ENCODE measurements at regions not wholly inside any gene's neighbourhood (a gene's known extent, or its start where the extent isn't known, plus 50 kb on each side); places are given as distances from the start of the nearest gene placed in this dataset.

- intact Hi-C loops (cut with micrococcal nuclease; ENCODE audit: unreplicated experiment): no loop called here
- H3K4me3 Mint-ChIP-seq (ENCODE audit: low read depth, unreplicated experiment): no peak overlapping the region
- no peak overlapping the region for H3K27ac Mint-ChIP-seq (ENCODE audit: unreplicated experiment)
- BruUV-seq (replicated peaks): no TSS peak
- H3K27me3 Mint-ChIP-seq (ENCODE audit: unreplicated experiment): no peaks in the 10 kb centered on the region
- H3K4me1 Mint-ChIP-seq (ENCODE audit: low read depth, unreplicated experiment): no peaks in the 10 kb centered on the region
- CTCF ChIA-PET: no interaction called here
- no peak for DNase-seq
- no peaks in the 10 kb centered on the region for H3K36me3 Mint-ChIP-seq (ENCODE audit: insufficient read depth, unreplicated experiment)
- TF ChIP-seq, protein P1, sequence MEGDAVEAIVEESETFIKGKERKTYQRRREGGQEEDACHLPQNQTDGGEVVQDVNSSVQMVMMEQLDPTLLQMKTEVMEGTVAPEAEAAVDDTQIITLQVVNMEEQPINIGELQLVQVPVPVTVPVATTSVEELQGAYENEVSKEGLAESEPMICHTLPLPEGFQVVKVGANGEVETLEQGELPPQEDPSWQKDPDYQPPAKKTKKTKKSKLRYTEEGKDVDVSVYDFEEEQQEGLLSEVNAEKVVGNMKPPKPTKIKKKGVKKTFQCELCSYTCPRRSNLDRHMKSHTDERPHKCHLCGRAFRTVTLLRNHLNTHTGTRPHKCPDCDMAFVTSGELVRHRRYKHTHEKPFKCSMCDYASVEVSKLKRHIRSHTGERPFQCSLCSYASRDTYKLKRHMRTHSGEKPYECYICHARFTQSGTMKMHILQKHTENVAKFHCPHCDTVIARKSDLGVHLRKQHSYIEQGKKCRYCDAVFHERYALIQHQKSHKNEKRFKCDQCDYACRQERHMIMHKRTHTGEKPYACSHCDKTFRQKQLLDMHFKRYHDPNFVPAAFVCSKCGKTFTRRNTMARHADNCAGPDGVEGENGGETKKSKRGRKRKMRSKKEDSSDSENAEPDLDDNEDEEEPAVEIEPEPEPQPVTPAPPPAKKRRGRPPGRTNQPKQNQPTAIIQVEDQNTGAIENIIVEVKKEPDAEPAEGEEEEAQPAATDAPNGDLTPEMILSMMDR (IDR thresholded peaks at IDR 0.05; ENCODE audit: unreplicated experiment): no peak
- H3K9me3 Mint-ChIP-seq (ENCODE audit: low read depth, unreplicated experiment): no peaks in the 10 kb centered on the region
These were observed 123.4 kb upstream of the RFC3 start for GRCh38 chr13:33694546-33694945.

DNA sequence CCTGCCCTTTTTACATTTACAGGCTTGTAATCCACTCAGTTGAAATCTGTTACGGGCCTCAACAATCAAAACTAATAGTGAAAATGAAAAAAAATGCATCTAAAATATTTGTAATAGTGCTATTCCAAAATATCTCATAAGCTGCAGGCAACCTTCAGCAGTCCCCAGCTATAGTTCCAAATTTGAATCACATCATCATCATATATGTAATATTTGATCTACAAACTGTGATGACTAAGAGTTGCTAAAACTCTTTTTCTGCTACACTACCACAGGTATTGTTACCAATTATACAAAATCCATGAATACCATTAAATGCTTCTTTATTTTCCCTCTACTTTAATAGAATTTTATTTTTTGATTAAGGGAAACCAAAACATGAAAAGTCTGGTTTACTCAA, 121.4 kb upstream of the RFC3 start:
- DNase-seq: no peak
- no TSS peak for BruUV-seq (replicated peaks)
- Mint-ChIP-seq H3K36me3 (ENCODE audit: insufficient read depth, unreplicated experiment) (no peaks in the 10 kb centered on the region), H3K4me1 (ENCODE audit: low read depth, unreplicated experiment) (no peaks in the 10 kb centered on the region), H3K27me3 (ENCODE audit: unreplicated experiment) (no peaks in the 10 kb centered on the region), H3K4me3 (ENCODE audit: low read depth, unreplicated experiment) (no peak overlapping the region), H3K9me3 (ENCODE audit: low read depth, unreplicated experiment) (no peaks in the 10 kb centered on the region), H3K27ac (ENCODE audit: unreplicated experiment) (no peak overlapping the region)
- CTCF ChIA-PET: no interaction called here
- TF ChIP-seq, protein P1 (IDR thresholded peaks at IDR 0.05; ENCODE audit: unreplicated experiment): no peak
- intact Hi-C loops (cut with micrococcal nuclease; ENCODE audit: unreplicated experiment): no loop called here

- BruUV-seq (replicated peaks): no TSS peak
- intact Hi-C loops (cut with micrococcal nuclease; ENCODE audit: unreplicated experiment): no loop called here
- no peaks in the 10 kb centered on the region for H3K9me3 Mint-ChIP-seq (ENCODE audit: low read depth, unreplicated experiment)
- TF ChIP-seq, protein P1 (IDR thresholded peaks at IDR 0.05; ENCODE audit: unreplicated experiment): no peak
- no peak for DNase-seq
- no peak overlapping the region for H3K4me3 Mint-ChIP-seq (ENCODE audit: low read depth, unreplicated experiment)
- CTCF ChIA-PET: no interaction called here
- no peak overlapping the region for H3K27ac Mint-ChIP-seq (ENCODE audit: unreplicated experiment)
- H3K27me3 Mint-ChIP-seq (ENCODE audit: unreplicated experiment): no peaks in the 10 kb centered on the region
- H3K36me3 Mint-ChIP-seq (ENCODE audit: insufficient read depth, unreplicated experiment): no peaks in the 10 kb centered on the region
- no peaks in the 10 kb centered on the region for H3K4me1 Mint-ChIP-seq (ENCODE audit: low read depth, unreplicated experiment)
These were observed 120.0 kb upstream of the RFC3 start for GRCh38 chr13:33697926-33698325.

DNA sequence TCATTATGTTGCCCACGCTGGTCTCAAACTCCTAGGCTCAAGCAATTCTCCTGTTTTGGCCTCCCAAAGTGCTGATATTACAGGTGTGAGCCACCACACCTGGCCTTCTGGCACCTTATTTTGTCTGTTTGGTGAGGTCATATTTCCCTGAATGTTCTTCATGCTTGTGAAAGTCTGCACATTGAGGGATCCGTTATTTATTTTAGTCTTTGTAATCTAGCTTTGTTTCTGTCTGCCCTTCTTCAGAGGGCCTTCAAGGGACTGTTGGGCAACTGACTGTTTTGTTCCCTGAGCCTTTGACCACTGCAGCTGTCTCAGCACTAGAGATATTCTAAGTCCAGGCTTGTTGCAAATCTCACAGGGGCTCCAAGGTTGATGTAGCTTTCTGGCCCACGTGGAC, 110.5 kb upstream of the RFC3 start:
- H3K4me3 Mint-ChIP-seq (ENCODE audit: low read depth, unreplicated experiment): no peak overlapping the region
- no peaks in the 10 kb centered on the region for H3K36me3 Mint-ChIP-seq (ENCODE audit: insufficient read depth, unreplicated experiment)
- no peak overlapping the region for H3K27ac Mint-ChIP-seq (ENCODE audit: unreplicated experiment)
- no TSS peak for BruUV-seq (replicated peaks)
- TF ChIP-seq, protein P1 (IDR thresholded peaks at IDR 0.05; ENCODE audit: unreplicated experiment): no peak
- intact Hi-C loops (cut with micrococcal nuclease; ENCODE audit: unreplicated experiment): no loop called here
- peaks cover 5% of the 10 kb centered on the region for H3K9me3 Mint-ChIP-seq (ENCODE audit: low read depth, unreplicated experiment)
- no peaks in the 10 kb centered on the region for H3K27me3 Mint-ChIP-seq (ENCODE audit: unreplicated experiment)
- DNase-seq: no peak
- no peaks in the 10 kb centered on the region for H3K4me1 Mint-ChIP-seq (ENCODE audit: low read depth, unreplicated experiment)
- CTCF ChIA-PET: no interaction called here

DNA sequence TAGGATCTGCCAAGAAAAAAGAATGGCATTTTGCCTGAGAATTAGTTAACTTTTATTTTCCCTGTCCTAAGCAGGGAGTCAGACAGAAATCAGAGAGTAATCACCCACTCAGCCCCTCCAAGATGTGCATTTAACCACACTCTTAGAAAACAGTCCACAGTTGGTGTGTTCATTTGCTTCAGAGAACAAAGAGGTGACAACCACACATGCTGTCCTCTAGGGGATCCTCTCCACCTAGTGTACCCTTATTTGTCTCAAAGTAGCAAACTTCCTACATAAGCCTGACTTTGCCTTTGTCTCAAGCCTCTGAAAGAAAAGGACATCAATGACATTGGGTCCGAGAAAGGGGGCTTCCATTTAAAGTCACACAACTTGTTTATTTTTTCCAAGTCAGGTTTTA, 107.0 kb upstream of the RFC3 start:
- no peak for DNase-seq
- BruUV-seq (replicated peaks): no TSS peak
- Mint-ChIP-seq H3K27ac (ENCODE audit: unreplicated experiment) (no peak overlapping the region), H3K36me3 (ENCODE audit: insufficient read depth, unreplicated experiment) (no peaks in the 10 kb centered on the region), H3K4me3 (ENCODE audit: low read depth, unreplicated experiment) (no peak overlapping the region), H3K4me1 (ENCODE audit: low read depth, unreplicated experiment) (no peaks in the 10 kb centered on the region), H3K27me3 (ENCODE audit: unreplicated experiment) (no peaks in the 10 kb centered on the region), H3K9me3 (ENCODE audit: low read depth, unreplicated experiment) (peaks cover 5% of the 10 kb centered on the region)
- intact Hi-C loops (cut with micrococcal nuclease; ENCODE audit: unreplicated experiment): no loop called here
- TF ChIP-seq, protein P1 (IDR thresholded peaks at IDR 0.05; ENCODE audit: unreplicated experiment): no peak
- CTCF ChIA-PET: no interaction called here

All from Calu3 (cell line).